Ovary (tissue), 3 donors: ENCODE measurements at regions not wholly inside any gene's neighbourhood (a gene's known extent, or its start where the extent isn't known, plus 50 kb on each side); places are given as distances from the start of the nearest gene placed in this dataset.

ENCODE experiments used
- CTCF ChIP-seq, 3 donors: fragments of 450-650 bp in 2 of 3; fragments of 200-600 bp in 1 of 3; IDR thresholded peaks; one replicate each; pipeline versions ENCODE4 v1.5.1 to v1.8.0; 2016 to 2022; ENCODE audit warnings: antibody characterized with exemption in 3 of 3, mild to moderate bottlenecking in 1 of 3
- EP300 ChIP-seq: sonication (generic); formaldehyde crosslinking; IDR thresholded peaks from one replicate; pipeline ENCODE4 v1.6.1; 2017; ENCODE audit warnings: antibody characterized with exemption
- donor health status: DM: no; HTN: no; CAD: no.

- TF ChIP-seq CTCF (IDR thresholded peaks at IDR 0.05) (no peak), EP300 (no peak)
Measured at GRCh38 chr1:21355956-21356355, 65.7 kb upstream of the ECE1 start.
